GM18909 (cell line): ENCODE measurements at regions not wholly inside any gene's neighbourhood (a gene's known extent, or its start where the extent isn't known, plus 50 kb on each side); places are given as distances from the start of the nearest gene placed in this dataset.
A peak's percentile ranks its signal among the peaks of the same experiment; 100 is the strongest.

Source experiments
- ATAC-seq: cut with Tn5 transposase; IDR thresholded peaks from one replicate; pipeline ENCODE4 v1.9.1; 2021; ENCODE audit warnings: mild to moderate bottlenecking; ENCODE audit not compliant: unreplicated experiment, poor library complexity

DNA sequence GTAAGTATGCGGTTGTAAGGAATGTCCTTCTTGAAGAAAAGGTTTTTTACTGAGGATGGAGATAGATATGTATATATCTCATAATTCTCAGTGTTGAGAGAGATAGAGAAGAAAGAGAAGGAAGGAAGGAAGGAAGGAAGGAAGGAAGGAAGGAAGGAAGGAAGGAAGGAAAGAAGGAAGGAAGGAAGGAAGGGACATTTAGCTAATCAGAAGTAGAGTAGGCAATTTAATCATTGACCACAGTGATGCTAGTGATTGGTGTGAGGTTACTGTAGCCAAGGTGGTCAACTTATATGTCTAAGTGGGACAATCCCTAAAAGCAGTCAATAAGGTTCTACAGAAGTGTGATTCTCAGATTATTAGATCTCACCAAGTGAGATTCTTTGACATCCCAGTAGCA lies 751.8 kb upstream of the CBLB start:
- ATAC-seq, result no peak

DNA sequence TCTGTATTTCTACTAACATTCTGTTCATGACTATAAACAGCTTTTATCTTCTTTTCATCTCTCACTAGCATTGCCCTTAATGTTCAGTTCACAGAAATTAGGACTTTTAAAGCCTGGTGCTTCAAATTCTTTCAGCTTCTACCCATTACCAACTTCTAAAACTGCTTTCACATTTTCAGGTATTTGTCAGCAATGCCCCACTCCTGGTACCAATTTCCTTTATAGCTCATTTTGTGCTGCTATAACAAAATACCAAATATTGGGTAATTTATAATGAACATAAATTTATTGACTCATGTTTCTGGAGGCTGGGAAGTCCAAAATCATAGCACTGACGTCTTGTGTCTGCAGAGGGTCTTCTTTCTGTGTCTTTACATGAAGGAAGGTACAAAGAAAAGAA lies 753.1 kb upstream of the CCDC54 start:
- ATAC-seq, result no peak

DNA sequence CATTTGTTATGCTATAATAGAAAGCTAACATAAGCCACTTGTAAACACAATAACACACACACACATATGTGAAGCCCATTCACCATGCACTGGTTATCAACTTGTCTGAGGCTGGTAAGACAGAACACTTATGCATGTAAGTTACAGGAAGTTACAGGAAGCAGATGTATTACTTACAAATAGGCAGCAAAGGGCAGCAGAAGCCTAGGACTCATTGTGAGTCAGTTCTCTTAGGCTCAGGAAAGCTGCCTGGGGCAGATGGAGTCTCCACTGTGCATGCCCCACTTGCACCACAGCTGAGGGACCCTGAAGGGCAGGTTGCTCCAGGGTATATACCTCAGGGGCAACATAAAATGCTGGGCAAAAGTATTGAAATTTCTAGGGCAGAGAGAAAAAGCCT lies 748.8 kb upstream of the CCDC54 start:
- no peak for ATAC-seq

DNA sequence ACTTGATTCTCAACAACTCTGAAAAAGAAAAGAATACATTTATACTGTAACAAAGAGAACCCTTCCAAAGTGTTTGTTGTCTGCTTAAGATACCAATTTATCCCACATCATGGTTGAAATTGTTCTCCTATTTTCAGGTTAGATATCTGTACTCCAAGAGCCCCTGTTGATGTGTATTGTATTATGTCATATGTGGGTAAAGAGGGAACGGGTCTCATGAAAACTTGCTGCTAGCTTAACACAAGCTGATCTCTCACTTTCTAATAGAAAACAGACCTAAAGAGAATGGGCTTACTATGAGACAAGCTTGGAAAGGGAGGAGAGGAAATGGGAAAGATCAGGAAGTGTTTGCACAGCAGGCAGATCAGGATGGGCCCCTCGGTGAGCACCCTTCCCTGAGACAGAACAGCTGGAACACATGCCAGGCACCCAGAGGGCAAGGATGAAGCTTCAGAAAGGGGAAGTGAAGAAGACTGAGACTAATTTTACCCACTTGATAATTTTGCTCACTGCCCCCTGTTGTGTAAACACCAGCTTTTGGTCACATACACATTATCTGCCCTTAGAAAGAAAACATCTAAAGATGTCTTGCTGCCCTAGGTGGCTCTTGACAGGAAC lies 747.9 kb upstream of the CCDC54 start:
- ATAC-seq, result peak; percentile 91

DNA sequence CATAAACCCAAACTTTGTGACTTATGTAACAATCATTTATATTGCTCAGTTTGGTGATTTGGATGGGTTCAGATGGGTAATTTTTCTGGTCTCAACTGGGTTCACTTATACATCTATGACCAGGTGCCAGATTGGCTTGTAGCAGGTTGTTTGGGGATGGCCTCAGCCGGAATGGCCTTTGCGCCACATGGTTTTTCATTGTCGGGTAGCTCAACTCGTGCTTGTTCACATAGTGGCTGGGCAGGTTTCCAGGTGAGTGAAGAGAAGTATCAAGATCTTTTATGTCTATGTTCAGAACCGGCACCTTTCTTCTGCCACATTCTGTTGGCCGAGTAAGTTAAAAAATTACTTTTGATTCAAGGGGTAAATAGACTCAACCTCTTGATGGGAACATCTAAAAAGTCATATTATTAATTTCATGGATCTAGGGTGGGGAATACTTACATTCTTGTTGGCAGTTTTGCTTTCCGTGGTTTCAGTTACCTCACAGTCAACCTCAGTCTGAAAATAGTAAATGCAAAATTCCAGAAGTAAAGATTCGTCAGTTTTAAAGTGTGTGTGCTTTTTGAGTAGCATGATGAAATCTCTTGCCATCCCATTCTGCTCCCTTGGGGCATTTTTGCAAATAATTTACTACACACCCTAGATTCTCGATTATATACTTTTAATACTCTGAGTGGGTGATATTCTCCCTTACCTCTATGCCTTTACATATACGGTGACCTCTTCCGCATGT lies 745.7 kb upstream of the CCDC54 start:
- no peak for ATAC-seq

DNA sequence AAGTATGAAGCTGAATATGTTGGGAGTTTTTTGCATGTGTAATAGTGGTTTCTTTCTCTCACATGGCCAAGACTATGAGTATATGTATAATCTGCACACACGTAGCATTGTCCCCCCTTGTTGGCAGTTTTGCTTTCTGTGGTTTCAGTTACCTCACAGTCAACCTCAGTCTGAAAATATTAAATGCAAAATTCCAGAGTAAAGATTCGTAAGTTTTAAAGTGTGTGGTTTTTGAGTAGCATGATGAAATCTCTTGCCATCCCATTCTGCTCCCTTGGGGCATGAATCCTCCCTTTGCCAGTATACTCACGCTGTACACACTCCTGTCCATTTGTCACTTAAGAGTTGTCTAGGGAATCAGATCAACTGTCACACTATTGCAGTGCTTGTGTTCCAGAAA lies 742.0 kb upstream of the CCDC54 start:
- peak; percentile 65 for ATAC-seq

DNA sequence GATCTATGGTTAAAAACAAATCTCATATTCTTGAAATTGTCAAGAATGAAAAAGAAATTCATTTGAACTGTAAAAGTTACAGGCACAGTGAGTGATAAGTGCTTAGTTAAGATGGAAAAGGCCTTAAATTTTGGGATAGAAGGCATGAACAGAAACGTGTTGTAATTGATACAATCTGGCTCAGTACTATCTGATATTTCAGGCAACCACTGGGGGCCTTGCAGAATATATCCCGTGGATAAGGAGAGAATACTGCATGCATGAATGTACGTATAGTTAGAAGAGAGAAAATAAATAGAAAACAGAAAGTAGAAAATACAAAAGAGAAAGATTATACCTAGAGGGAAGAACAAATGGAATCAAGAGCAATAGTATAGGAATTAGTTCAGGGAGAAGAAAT lies 741.4 kb upstream of the CCDC54 start:
- no peak for ATAC-seq

DNA sequence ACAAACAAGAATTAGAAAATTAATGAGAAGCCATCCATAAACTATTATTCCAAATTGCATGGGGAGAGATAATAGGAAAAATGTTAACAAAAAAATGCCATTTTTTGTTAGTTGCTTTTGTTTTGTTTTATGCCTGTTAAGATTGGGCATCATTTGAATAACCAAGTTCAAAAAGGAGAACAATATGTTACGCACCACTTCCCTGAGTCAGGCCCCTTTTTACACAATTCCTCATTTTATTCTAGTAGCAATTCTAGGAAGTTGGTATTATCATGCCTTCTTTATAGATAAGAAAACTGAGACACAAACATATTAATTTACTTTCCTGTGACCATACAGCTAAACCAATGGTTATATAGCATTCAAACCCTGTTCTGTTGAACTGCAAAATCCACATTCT lies 736.9 kb upstream of the CCDC54 start:
- ATAC-seq, result no peak

DNA sequence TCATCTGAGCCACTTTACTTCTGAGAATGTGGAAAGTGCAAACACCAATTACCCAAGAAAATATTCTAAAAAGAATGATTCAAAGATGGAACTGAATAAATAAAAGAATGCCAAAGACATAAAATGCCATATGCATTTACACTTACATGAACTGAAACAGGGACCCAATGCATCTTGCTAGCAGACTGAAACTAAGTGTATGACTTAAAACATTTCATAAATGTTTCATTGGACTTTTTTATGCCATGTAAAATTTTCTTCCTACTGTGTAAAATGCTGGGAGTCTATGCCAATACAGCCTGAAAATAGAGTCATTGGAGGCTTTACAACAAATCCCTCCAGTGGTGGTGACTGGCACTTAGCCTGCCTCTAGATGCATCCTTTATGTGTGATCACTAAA lies 735.1 kb upstream of the CCDC54 start:
- ATAC-seq, result no peak

DNA sequence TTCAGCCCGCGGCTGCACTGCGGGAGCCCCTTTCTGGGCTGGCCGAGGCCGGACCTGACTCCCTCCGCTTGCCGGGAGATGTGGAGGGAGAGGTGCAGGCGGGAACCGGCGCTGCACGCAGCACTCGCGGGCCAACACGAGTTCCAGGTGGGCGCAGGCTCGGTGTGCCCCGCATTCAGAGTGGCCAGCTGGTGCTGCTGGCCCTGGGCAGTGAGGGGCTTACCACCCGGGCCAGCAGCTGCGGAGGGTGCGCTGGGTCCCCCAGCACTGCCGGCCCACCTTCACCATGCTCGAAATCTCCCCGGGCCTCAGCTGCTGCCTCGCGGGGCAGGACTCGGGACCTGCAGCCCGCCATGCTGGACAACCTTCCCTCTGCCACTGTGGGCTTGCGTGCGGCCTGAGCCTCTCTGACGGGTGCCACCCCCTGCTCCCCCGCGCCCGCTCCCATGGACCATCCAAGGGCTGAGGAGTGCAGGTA lies 733.5 kb upstream of the CCDC54 start:
- ATAC-seq, result no peak

DNA sequence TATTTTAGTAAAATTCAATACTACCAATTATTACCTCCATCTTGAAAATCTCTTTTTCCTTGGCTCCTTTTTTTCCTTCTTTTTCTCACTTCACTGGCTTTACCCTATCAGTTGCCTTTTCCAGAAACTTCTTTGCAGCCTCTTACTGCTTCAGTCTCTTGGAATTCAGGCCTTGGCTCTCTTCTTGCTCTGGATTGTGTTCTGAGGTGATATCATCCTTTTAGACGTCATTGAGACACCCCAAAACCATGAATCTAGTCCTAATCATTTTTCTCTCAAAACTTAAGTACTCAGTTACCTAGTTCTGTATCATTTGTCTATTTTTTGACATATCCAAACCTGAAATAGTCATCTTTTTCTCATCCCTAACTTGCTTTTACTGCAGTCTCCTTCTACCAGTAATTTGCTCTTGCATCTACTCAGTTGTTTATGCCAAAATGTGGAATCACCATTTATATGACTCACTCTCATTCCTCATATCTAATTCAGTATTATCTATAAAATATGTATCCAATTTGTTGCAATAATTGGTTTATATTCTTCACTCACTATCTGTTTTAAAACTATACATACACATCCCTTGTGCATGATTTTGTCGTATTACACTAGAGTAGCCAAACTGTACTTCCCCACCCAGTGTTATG lies 703.2 kb upstream of the CCDC54 start:
- ATAC-seq, result no peak

DNA sequence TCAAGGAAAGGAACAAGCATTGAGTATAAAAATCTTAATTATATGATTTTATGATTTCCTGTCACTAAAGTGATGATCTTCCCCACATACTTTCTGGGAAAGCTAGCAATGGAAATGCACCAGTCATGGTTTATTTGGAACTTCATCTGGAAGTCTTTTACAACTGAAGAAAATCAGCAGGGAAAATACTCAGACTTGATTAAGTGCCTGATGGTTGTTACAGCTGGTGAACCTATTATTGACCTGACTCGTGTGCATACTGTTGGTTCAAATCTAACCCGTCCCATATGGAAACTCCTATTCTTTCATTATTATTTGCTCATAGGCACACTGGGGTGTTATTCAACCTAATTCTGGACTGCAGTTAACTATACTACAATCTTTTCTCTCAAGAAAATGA lies 701.8 kb upstream of the CCDC54 start:
- no peak for ATAC-seq

DNA sequence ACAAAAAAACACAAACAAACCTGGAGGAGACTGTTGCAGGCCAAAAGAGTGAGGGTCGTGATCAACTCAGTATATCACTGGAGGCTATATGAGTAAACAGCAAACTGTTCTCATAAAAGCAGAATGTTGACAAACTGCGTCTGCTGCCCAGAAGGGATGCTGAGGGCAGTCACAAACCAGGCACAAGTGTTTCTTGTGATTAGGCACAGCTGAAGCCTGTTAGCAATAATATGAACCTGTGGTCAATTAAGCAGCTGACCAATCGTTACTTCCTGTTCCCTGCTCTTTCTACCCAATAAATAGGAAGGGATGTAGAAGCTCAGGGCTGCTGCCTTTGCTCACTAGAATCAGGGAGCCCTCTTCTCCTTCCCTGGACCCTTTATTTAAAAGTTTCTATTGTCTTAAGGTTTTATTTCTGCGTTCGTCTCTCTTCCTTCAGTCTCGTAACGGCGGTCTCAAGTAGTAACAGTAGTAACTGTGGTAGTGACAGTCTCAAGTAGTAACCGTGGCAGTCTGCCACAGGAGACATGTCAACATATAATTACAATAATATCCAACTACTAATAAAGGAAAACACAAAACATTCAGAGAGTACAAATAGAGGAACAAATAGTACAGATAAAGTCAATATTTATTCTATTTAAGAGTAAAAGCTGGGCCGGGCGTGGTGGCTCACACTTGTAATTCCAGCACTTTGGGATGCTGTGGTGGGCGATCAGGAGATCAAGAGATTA lies 698.4 kb upstream of the CCDC54 start:
- ATAC-seq, result no peak

DNA sequence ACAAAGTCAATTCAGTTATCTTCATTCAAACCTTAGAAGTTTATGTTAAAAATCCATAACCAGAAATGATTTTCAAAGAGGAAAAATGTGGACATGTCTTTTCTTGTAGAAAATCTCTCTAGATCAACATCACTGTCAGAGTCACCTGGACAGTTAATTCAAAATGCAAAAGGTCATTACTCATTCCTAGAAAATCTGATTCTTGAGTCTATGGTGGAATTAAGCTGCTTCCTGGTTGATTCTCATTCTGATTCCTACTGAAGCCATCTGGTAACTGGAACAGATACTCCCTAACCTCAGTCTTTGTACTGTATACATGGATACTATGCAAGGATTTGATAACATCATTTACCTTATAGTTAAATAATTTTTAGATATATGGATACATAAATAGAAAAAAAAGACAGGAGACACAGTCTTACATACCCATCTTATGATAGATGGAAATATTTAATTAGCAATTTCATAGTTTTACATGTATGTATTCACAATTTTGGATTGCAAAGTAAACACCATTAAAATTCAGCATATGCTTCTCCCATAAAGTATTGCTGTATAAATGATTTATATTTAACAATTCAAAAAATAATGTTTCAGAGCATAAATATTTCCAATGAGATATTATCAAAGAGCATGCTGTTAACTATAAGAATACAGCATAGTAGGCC lies 693.2 kb upstream of the CCDC54 start:
- no peak for ATAC-seq

DNA sequence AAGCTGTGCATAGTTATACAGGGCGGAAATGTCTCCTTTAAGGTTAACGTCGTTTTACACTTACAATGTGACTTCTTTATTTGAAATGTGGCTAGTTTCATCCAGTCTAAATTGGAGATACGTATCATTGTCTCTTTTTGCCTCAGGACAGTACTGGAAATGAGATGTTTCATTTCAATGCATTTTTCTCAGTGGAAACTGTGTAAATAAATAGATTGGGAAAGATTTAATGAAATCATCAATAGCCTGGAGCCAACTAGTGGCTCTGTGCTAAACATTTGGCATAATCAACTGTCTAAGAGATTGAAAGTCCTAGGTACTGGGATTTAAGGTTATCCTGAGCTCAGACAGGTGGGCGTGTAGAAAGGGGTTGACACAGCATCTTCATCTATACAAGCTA lies 691.5 kb upstream of the CCDC54 start:
- ATAC-seq, result no peak

DNA sequence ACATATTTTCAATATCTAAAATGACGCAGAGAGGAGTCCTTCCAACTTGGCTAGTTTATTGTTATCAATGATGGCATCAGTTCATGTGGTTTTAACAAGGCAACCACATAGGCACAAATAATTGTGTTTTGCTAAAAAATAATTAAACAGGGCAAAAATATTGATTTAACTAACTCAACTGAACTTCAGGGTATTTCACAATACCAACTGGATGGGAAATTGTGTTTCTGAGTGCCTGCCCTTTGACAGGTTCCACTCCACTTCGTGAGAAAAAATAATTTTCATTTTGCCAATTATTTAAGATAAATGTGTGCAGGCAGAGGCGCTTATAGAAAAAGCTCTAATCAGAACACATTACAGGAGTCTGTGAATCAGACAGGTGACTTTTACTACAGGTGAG lies 689.3 kb upstream of the CCDC54 start:
- no peak for ATAC-seq

DNA sequence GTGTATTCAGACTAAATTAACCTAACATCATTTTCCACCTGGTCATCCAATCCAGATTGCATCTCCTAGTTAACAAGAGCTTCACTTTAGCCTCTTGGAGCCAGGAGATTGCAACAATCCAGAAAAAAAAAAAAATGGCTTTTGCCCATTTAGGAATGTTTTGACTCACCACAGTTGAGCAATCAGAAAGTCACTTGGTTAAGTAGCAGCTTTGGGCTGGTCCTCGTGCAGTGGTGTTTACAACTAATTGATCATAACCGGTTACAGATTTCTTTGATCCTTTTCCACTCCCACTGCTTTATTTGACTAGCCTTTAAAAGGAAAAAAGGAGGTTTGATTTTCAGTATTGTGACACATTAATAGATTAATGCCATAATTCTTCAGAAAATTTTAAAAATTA lies 688.8 kb upstream of the CCDC54 start:
- no peak for ATAC-seq

DNA sequence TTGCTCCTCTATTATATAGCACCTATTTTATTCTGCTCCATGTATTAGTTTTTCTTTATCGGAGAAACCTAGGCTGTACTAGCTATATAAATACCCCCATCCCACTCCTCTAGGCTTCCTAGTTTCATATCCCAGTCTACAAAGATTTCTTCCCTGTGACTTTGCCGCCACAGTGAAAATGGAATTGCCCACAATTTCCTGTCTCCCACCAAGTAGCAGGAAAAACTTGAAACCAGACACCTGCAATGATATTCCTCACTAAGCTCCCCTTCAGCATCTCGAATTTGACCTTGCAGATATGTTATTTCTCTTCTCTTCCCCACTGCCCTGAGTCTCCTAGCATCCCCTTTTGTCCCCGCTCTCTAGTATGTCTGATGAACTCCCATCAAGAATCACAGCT lies 685.8 kb upstream of the CCDC54 start:
- no peak for ATAC-seq

DNA sequence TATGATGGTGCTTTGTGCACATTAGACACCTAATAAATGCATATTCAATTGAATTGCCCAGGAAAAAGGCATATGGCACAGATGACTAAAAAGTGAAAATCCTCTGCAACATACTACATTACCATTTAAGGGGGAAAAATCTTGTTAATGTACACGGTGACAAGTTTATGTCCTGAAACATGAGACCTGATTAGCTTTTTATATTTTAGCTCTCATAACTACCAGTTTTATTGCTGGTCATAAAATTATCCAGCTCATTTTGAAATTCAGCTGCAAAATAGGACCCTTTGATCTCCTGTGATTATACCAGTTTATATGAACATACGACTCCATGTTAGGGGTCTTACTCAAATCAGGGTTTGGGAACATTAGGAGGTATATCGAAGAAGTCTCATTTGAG lies 684.6 kb upstream of the CCDC54 start:
- ATAC-seq, result no peak

DNA sequence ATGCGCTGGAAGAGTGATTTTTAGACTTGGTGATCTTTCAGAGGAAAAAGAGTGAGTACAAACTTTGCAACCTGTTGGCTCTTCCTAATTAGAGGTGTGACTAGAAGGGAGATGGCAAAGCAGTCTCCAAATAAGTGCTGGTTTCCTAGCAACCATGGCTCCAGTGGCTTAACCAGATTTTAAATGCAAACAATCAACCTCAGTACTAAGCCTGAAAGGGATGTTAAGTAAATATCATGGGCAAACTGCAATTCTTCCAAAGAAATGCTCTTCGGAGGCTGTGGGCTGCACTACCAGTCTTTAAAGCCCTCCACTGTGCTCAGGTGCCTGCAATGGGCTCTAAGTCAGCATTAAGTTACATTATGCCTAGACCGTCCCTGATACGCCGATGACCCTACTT lies 678.1 kb upstream of the CCDC54 start:
- no peak for ATAC-seq

DNA sequence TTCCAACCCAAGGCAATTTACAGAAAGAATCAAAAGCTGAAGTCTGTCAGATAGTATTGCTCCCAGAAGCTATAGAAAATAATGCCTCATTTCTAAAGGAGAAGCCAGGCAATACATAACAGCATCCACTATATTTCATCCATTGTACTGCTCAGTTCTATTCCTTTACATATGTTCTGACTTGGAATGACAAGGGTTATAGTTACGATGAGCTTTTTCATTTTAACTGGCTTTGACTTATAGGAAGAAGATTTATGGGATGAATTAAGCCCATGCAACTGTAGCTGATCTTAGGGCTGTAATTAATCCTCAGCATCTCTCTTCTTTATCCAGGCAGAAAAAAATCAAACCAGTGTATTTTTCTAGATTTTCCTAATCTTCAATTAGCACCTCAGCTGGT lies 676.3 kb upstream of the CCDC54 start:
- no peak for ATAC-seq
